GM12891 (cell line): ENCODE measurements at regions not wholly inside any gene's neighbourhood (a gene's known extent, or its start where the extent isn't known, plus 50 kb on each side); places are given as distances from the start of the nearest gene placed in this dataset.

ENCODE experiments used
- DNase-seq: peaks from one replicate; pipeline ENCODE4 v3.0.0; 2011; ENCODE audit warnings: low spot score; ENCODE audit not compliant: insufficient read length
- FAIRE-seq: peaks from 2 replicates; lab custom pipeline; 2011; peaks lifted over from hg19 to GRCh38; lab: Jason Lieb, UNC
- PAX5 ChIP-seq: IDR thresholded peaks from 2 replicates; pipeline ENCODE4 v1.6.1; 2011; ENCODE audit warnings: low read length, moderate library complexity, mild to moderate bottlenecking; ENCODE audit not compliant: insufficient read depth, severe bottlenecking
- POLR2A ChIP-seq: IDR thresholded peaks from 2 replicates; pipeline ENCODE4 v1.6.1; 2011; ENCODE audit warnings: low read depth, low read length, control low read depth
- POLR2AphosphoS5 ChIP-seq: IDR thresholded peaks from 2 replicates; pipeline ENCODE4 v1.6.1; 2011; ENCODE audit warnings: low read depth, low read length, control low read depth
- POU2F2 ChIP-seq: IDR thresholded peaks from 2 replicates; pipeline ENCODE4 v1.6.1; 2011; ENCODE audit warnings: low read depth, mild to moderate bottlenecking, control low read depth, low read length, moderate library complexity
- SPI1 ChIP-seq: IDR thresholded peaks from 2 replicates; pipeline ENCODE4 v1.6.1; 2011; ENCODE audit warnings: low read depth, low read length, control low read depth
- TAF1 ChIP-seq: IDR thresholded peaks from 2 replicates; pipeline ENCODE4 v1.6.1; 2011; ENCODE audit warnings: low read depth, low read length, control low read depth

DNA sequence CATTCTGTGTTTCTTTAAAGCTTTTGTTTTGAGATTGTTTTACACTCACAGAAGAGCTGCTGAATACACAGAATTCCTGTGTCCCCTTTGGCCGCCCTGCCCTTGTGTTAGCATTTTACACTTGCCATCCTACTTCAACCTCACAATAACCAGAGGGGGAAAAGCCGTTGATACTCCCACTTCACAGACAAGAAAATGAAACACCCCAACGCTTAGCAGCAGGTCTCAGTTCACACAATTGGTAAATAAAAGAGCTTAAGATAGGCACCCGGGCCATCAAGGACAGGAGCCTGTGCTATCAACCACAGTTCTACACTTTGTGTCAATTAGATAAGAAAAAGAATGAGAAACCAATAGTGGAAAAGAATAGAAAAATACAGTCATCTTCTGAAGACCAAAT, 178.0 kb downstream of the SYK start:
- TF ChIP-seq TAF1 (no peak), POLR2A (no peak), POLR2AphosphoS5 (no peak), POU2F2 (no peak), PAX5 (no peak), SPI1 (no peak)
- FAIRE-seq = no peak
- no peak for DNase-seq

DNA sequence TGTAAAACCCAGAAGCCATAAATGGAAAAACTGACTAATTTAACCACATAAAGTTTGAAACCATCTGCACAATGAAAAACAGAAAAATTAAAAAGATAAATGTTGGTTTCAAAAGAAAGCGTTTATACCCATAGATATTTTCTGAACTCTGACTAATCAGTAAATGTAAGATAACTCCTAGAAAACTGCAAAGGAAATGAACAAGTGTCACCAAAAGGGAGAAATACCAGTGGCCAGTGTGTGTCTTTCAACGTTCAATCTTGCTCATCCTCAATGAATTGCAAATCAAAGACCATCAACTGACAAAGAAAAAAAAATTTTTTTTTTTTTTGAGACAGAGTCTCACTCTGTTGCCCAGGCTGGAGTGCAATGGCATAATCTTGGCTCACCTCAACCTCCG, 180.1 kb downstream of the SYK start:
- TF ChIP-seq POLR2AphosphoS5 = no peak
- DNase-seq = no peak
- FAIRE-seq = no peak

DNA sequence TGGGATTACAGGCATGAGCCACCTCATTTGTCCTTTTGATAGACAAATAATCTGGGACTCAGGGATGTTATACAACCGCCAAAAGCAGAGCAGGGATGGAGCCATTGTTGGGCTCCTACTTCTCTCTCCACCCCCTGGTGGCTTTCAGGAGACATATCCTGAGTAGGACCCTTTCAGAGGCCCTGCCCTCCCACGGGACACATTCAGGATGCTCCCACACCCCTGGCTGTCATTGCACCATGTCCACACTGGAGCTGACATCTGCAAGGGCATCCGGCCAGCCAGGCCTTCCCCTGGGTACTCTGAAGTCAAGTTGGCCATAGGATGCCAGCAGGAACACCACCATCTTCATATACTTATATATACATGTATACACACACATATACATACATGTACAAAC, 181.8 kb downstream of the SYK start:
- DNase-seq (no peak), FAIRE-seq (no peak)
- TF ChIP-seq POLR2A (no peak), POU2F2 (no peak), TAF1 (no peak)

DNA sequence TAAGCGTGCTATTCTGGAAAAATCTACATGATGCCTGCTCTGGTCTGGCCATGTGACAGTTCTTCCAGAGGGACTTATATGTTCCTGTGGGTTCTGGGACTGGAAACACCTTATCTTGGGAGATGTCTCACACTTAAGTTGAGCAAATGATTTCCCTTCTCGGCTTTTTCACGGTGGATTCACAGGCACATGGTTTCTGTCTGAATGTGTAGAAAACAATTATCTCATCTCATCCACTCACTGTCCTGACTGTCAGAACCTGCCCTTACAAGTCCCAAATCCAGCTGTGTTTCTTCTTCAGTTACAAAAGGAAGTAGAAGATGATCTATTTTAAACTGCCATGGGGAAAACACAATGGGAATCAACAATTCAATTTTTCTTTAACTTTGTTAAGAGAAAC, 184.0 kb downstream of the SYK start:
- TF ChIP-seq POU2F2 (no peak), SPI1 (no peak), PAX5 (no peak), POLR2A (no peak), TAF1 (no peak), POLR2AphosphoS5 (no peak)
- FAIRE-seq = no peak
- no peak for DNase-seq

DNA sequence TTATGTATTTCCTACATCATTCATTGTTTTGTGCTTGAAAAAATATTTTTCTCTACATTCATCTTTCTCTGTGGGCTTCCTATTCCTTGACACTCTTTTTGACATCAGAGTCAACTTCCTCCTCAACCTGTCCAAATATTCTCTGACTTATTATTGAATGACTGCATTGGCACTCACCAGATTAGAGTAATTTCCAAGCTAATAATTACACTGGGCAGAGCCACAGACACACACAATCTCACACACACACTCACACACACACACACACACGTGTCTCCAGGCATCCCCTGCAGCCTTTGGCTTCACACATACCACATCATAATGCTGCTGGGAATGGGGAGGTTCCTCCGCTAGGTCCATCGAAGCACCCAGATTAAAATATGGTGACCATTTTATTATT, 184.5 kb downstream of the SYK start:
- DNase-seq = no peak
- no peak for FAIRE-seq
- no peak for TF ChIP-seq PAX5
- TF ChIP-seq TAF1 = no peak
- TF ChIP-seq POLR2AphosphoS5 = no peak
- TF ChIP-seq POLR2A = no peak
- TF ChIP-seq POU2F2 = no peak

DNA sequence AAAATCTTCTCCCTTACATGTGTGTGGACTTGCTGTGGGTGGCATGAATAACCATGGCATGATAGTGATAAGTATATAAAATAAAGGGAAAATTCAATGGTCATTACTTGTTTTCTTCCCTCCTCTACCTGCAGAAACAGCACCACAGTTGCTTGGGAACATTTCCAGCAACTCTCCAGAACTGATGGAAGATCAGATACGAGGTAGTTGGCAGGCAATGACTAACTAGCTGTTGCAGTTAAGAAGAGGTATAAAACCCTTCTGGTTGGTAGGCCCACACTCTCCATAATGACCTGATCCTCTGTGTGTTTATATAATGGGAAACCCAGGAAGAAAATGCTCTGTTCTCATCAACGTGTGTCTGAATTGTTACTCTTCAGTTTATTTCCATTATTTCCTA, 185.9 kb downstream of the SYK start:
- FAIRE-seq = no peak
- no peak for TF ChIP-seq POLR2AphosphoS5
- no peak for TF ChIP-seq SPI1
- TF ChIP-seq TAF1 = no peak
- TF ChIP-seq POU2F2 = no peak
- no peak for TF ChIP-seq PAX5
- TF ChIP-seq POLR2A = no peak
- DNase-seq = no peak

DNA sequence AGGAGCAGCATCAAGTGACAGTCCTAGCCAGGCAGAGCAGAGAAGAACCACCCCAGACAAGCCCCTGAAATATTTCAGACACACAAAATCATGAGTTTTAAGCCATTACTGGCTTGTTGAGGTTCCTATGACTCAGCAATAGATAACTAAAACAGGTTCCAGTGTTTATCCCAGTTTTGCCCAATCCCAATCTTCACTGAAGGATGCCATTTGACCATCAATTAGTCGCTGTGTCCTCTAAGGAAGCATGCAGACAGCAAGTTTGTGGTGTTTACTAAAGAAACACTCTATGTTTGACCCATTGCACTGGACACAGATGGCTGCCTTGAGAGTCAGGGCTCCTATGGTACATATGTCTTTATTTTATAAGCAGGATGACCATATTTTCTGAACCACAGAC, 186.7 kb downstream of the SYK start:
- TF ChIP-seq TAF1 (no peak), SPI1 (no peak), POU2F2 (no peak), POLR2A (no peak), PAX5 (no peak), POLR2AphosphoS5 (no peak)
- FAIRE-seq (no peak), DNase-seq (no peak)

DNA sequence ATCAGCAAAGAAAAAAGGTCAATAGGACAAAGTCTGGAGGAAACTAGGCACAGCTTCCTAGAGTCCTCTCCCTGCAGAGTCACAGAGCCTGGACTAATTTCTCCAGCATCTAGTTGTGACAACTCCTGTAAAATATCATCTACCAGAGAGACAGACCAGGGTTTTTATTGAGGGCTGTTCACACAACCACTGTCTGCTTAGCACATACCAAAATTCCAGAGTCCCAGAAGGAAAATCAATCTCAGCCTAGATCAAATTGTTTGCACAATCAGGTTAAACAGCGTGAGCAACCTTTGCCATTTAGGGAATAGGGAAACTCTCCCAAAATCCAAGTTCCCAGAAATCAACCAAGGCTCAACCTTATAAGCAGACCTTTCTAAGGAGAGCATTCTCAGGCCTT, 190.3 kb downstream of the SYK start:
- FAIRE-seq (no peak), DNase-seq (no peak)
- TF ChIP-seq PAX5 = no peak
- no peak for TF ChIP-seq SPI1
- TF ChIP-seq TAF1 = no peak
- TF ChIP-seq POU2F2 = no peak
- no peak for TF ChIP-seq POLR2A
- no peak for TF ChIP-seq POLR2AphosphoS5

DNA sequence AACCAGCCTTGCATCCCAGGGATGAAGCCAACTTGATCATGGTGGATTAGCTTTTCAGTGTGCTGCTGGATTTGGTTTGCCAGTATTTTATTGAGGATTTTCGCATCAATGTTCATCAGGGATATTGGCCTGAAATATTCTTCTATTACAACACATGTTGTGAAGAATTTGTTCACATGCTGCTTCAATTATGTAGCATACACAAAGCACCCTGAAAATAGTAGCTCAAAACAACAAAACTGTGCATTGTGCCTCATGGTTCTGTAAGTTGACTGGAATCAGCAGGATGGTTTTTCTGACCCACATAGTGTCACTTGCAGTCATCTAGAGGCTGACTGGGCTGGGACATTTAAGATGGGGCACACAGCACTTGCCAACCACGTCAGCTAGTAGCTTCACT, 193.9 kb downstream of the SYK start:
- FAIRE-seq = no peak
- TF ChIP-seq POLR2A (no peak), SPI1 (no peak), PAX5 (no peak), POLR2AphosphoS5 (no peak), POU2F2 (no peak), TAF1 (no peak)

DNA sequence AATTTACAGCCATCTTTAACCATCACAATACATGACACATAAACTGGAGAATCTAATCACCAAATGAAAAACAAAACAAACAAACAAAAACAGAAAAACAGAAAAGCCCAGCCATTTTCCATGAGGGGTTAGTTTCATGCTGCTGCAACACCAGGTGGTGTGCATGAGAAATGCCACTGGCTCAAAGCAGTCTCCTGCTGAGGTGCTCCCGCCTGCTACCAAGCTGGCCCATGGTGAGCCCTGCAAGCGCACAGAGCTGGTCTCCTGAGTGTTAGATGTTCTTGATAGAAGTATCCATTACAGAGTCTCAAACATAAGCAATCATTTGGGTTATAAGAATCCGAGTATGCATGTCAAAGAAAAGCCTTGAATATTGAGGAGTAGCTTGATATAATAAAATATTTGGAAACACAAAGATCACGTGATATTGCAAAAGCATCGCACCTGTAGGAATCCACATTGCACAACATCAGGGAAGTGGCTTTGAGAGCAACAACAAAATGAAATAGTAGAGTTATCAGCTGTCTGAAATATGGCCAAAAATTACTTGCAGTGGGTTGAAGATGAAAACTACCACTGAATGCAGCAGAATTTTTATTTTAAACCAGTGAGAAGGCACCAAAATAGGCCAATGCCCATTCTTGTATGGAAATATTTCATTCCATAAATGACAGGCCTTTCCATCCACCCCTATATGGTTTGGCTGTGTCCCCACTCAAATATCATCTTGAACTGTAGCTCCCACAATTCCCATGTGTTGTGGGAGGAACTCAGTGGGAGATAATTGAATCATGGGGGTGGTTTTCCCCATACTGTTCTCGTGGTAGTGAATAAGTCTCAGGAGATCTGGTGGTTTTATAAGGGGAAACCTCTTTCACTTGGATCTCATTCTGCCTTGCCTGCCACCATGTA, 194.8 kb downstream of the SYK start:
- no peak for TF ChIP-seq POU2F2
- TF ChIP-seq POLR2A = no peak
- TF ChIP-seq TAF1 = no peak
- TF ChIP-seq SPI1 = no peak
- TF ChIP-seq POLR2AphosphoS5 = no peak
- no peak for DNase-seq
- no peak for FAIRE-seq

More for the DNA sequence above, 193.9 kb downstream of the SYK start:
- no peak for DNase-seq

DNA sequence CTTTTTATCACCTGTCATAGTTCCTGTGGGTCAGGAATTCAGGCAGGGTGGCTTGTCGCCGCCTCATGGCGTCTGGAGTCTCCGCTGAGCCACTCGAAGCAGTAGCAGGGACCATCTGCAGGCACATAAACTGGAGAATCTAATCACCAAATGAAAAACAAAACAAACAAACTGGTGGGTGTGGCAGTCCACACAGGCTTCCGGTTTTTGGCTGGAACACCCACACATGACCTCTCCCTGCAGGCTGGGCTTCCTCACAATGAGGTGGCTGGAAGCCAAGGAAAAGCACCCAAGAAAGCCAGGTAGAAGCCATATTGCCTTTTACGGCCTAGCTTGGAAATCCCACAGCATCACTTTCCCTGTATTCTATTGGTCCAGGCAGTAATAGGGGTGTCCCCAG, 197.0 kb downstream of the SYK start:
- no peak for FAIRE-seq
- DNase-seq = no peak
- no peak for TF ChIP-seq TAF1
- TF ChIP-seq SPI1 = no peak
- TF ChIP-seq POU2F2 = no peak
- no peak for TF ChIP-seq POLR2A
- no peak for TF ChIP-seq PAX5
- no peak for TF ChIP-seq POLR2AphosphoS5
